ENCODE measurements at regions not wholly inside any gene's neighbourhood (a gene's known extent, or its start where the extent isn't known, plus 50 kb on each side); places are given as distances from the start of the nearest gene placed in this dataset.

DNA sequence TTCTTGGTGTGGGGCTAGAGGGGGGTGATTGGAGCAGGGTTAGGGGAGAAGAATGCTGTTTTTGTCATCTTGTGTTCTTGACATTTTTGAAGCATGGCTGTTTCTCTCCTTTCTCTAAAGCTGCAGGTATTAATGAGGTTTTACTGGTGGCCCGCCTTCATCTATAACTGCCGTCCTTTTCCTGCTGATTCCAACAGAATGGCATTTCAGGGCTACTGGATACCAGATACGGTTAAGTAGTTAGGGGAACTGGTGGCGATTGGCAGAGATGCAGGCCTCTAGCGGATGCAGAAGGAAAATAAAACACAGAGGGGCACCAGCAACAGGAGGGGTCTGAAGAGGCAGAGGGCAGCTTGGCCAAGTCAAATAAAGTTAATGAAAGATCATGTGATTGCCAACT is 89.7 kb upstream of the EEF1E1 start:
- TF ChIP-seq, protein P1, sequence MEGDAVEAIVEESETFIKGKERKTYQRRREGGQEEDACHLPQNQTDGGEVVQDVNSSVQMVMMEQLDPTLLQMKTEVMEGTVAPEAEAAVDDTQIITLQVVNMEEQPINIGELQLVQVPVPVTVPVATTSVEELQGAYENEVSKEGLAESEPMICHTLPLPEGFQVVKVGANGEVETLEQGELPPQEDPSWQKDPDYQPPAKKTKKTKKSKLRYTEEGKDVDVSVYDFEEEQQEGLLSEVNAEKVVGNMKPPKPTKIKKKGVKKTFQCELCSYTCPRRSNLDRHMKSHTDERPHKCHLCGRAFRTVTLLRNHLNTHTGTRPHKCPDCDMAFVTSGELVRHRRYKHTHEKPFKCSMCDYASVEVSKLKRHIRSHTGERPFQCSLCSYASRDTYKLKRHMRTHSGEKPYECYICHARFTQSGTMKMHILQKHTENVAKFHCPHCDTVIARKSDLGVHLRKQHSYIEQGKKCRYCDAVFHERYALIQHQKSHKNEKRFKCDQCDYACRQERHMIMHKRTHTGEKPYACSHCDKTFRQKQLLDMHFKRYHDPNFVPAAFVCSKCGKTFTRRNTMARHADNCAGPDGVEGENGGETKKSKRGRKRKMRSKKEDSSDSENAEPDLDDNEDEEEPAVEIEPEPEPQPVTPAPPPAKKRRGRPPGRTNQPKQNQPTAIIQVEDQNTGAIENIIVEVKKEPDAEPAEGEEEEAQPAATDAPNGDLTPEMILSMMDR (IDR thresholded peaks at IDR 0.05; ENCODE audit: low read depth, low read length) = no peak
- TF ChIP-seq POLR2A (IDR thresholded peaks at IDR 0.05; ENCODE audit: extremely low read depth, insufficient read length) (no peak), MAX (IDR thresholded peaks at IDR 0.05; ENCODE audit: low read depth, low read length) (no peak), MYC (IDR thresholded peaks at IDR 0.05; ENCODE audit: low read depth, low read length) (no peak)
